HCT116 (cell line): ENCODE measurements at regions not wholly inside any gene's neighbourhood (a gene's known extent, or its start where the extent isn't known, plus 50 kb on each side); places are given as distances from the start of the nearest gene placed in this dataset.

Experiments used
- ATAC-seq: fragments of 200-7000 bp; cut with Tn5 transposase; 2 replicates; pipeline ENCODE4 v1.9.1; 2020; ENCODE audit warnings: mild to moderate bottlenecking, moderate library complexity
- BruUV-seq: library from RNA; stranded (reverse); fragments of 400-500 nt; replicated peaks from 2 replicates; lab custom pipeline; 2021; lab: Mats Ljungman, UMichigan
- CTCF ChIA-PET: fragments of 300-600 bp; sonication (Branson Sonifier 250); formaldehyde crosslinking; loops from one replicate; lab custom pipeline; 2021; ENCODE audit warnings: antibody characterized with exemption; lab: Charles Lee
- POLR2A ChIA-PET: fragments of 300-600, 350-600 bp; sonication (Branson Sonifier 250); formaldehyde crosslinking; loops from one replicate; lab custom pipeline; 2021; ENCODE audit warnings: antibody characterized with exemption; lab: Charles Lee
- RAD21 ChIA-PET, 2 experiments: fragments of 300-600 bp; sonication (Branson Sonifier 250); formaldehyde crosslinking; loops; one replicate each; lab custom pipeline; 2023; ENCODE audit warnings: low total read pairs in 2 of 2; ENCODE audit not compliant: uncharacterized antibody in 2 of 2, unreplicated experiment in 2 of 2, low non-redundant PET in 1 of 2; lab: Charles Lee
- DNase-seq: peaks from one replicate; pipeline ENCODE4 v3.0.0-alpha.2; 2010; ENCODE audit warnings: low read depth, low spot score
- H2AFZ ChIP-seq: fragments of 200-600 bp; shearing (Covaris generic), sonication (generic); 2 replicates; pipeline ENCODE4 v1.6.1; 2017; ENCODE audit warnings: low read depth, mixed run types, mixed read lengths, antibody characterized with exemption, low read length; ENCODE audit not compliant: poor library complexity, severe bottlenecking
- H3K27ac ChIP-seq: 2 replicates; pipeline ENCODE4 v1.5.1; 2012; ENCODE audit warnings: low read depth, low read length
- H3K27me3 ChIP-seq: fragments of 200-600 bp; sonication (generic); 2 replicates; pipeline ENCODE4 v1.6.1; 2016; ENCODE audit warnings: mixed run types, low read length, mixed read lengths; ENCODE audit not compliant: insufficient read depth
- H3K36me3 ChIP-seq, 2 experiments: fragments of 200-500 bp in 1 of 2; fragments of 200-600 bp in 1 of 2; sonication (Bioruptor generic) in 1 of 2; sonication (generic) in 1 of 2; 2 replicates each; pipeline versions ENCODE4 v1.5.1 to v1.6.1; 2014 to 2016; ENCODE audit warnings: low read length in 2 of 2, inconsistent platforms in 1 of 2, mixed read lengths in 1 of 2, mixed run types in 1 of 2; ENCODE audit not compliant: insufficient read depth in 2 of 2, control insufficient read depth in 1 of 2
- H3K4me1 ChIP-seq, 2 experiments: fragments of 200-600 bp in 1 of 2; sonication (generic) in 1 of 2; 2 replicates each; pipeline versions ENCODE4 v1.5.1 to v1.6.1; 2012 to 2017; ENCODE audit warnings: low read length in 2 of 2, inconsistent platforms in 1 of 2, mild to moderate bottlenecking in 1 of 2, mixed read lengths in 1 of 2, mixed run types in 1 of 2, moderate library complexity in 1 of 2; ENCODE audit not compliant: insufficient read depth in 2 of 2, control insufficient read depth in 1 of 2
- H3K4me2 ChIP-seq: fragments of 200-600 bp; sonication (generic); 2 replicates; pipeline ENCODE4 v1.6.1; 2017; ENCODE audit warnings: mixed run types, low read length, mixed read lengths
- H3K4me3 ChIP-seq, 2 experiments: fragments of 200-600 bp in 1 of 2; sonication (generic) in 1 of 2; replicated peaks in 1 of 2; 2 replicates each; pipeline ENCODE4 v1.5.1; 2011 to 2016; ENCODE audit warnings: low read length in 2 of 2, control low read depth in 1 of 2, low read depth in 1 of 2, mild to moderate bottlenecking in 1 of 2, mixed read lengths in 1 of 2, mixed run types in 1 of 2
- H3K79me2 ChIP-seq: fragments of 200-600 bp; sonication (generic); 2 replicates; pipeline ENCODE4 v1.6.1; 2017; ENCODE audit warnings: mild to moderate bottlenecking, mixed run types, low read length, moderate library complexity, mixed read lengths; ENCODE audit not compliant: insufficient read depth
- H3K9ac ChIP-seq: fragments of 200-600 bp; sonication (generic); 2 replicates; pipeline ENCODE4 v1.6.1; 2016; ENCODE audit warnings: low read length, mixed read lengths
- H3K9me2 ChIP-seq: fragments of 200-600 bp; sonication (generic), shearing (Covaris generic); 2 replicates; pipeline ENCODE4 v1.6.1; 2017; ENCODE audit warnings: mixed run types, mild to moderate bottlenecking, moderate library complexity; ENCODE audit not compliant: insufficient read depth
- H3K9me3 ChIP-seq, 2 experiments: fragments of 200-500 bp in 1 of 2; fragments of 200-600 bp in 1 of 2; sonication (Bioruptor generic) in 1 of 2; sonication (generic) in 1 of 2; 2 replicates each; pipeline ENCODE4 v1.6.1; 2014 to 2017; ENCODE audit warnings: low read length in 2 of 2, mixed read lengths in 2 of 2, inconsistent platforms in 1 of 2, low read depth in 1 of 2, mild to moderate bottlenecking in 1 of 2, mixed run types in 1 of 2, moderate library complexity in 1 of 2; ENCODE audit not compliant: control insufficient read depth in 1 of 2, insufficient read depth in 1 of 2
- H4K20me1 ChIP-seq: fragments of 200-600 bp; sonication (generic), shearing (Covaris generic); 2 replicates; pipeline ENCODE4 v1.6.1; 2017; ENCODE audit warnings: mixed run types, mild to moderate bottlenecking, moderate library complexity; ENCODE audit not compliant: insufficient read depth
- CEBPB ChIP-seq: IDR thresholded peaks from 2 replicates; pipeline ENCODE4 v1.6.1; 2012; ENCODE audit warnings: low read depth
- EZH2 ChIP-seq: fragments of 200-600 bp; sonication (generic); IDR thresholded peaks from 2 replicates; pipeline ENCODE4 v1.6.1; 2017; ENCODE audit warnings: antibody characterized with exemption, mixed run types
- EZH2phosphoT487 ChIP-seq: fragments of 200-600 bp; IDR thresholded peaks from 2 replicates; pipeline ENCODE4 v1.6.1; 2018; ENCODE audit warnings: antibody characterized with exemption, borderline replicate concordance
- FOSL1 ChIP-seq: IDR thresholded peaks from 2 replicates; pipeline ENCODE4 v1.6.1; 2012; ENCODE audit warnings: low read depth
- JUND ChIP-seq: IDR thresholded peaks from 2 replicates; pipeline ENCODE4 v1.6.1; 2012
- POLR2A ChIP-seq: IDR thresholded peaks from 2 replicates; pipeline ENCODE4 v1.7.0; 2011; ENCODE audit warnings: borderline replicate concordance; ENCODE audit not compliant: insufficient read depth, insufficient read length; ENCODE audit errors: extremely low read depth
- POLR2AphosphoS5 ChIP-seq: IDR thresholded peaks from 2 replicates; pipeline ENCODE4 v1.6.1; 2011; ENCODE audit warnings: mild to moderate bottlenecking, low read depth, low read length, moderate library complexity
- RAD21 ChIP-seq: IDR thresholded peaks from 2 replicates; pipeline ENCODE4 v1.6.1; 2012; ENCODE audit warnings: low read depth, mild to moderate bottlenecking
- SIN3A ChIP-seq: IDR thresholded peaks from 2 replicates; pipeline ENCODE4 v1.6.1; 2012; ENCODE audit warnings: low read depth
- YY1 ChIP-seq: IDR thresholded peaks from 2 replicates; pipeline ENCODE4 v1.6.1; 2011; ENCODE audit warnings: low read length, low read depth, moderate library complexity, mild to moderate bottlenecking; ENCODE audit not compliant: insufficient replicate concordance; ENCODE audit errors: extremely low read depth
- ZBTB33 ChIP-seq: IDR thresholded peaks from 2 replicates; pipeline ENCODE4 v1.6.1; 2011; ENCODE audit warnings: mild to moderate bottlenecking, low read length, moderate library complexity; ENCODE audit not compliant: insufficient replicate concordance; ENCODE audit errors: extremely low read depth
- ZFX ChIP-seq: fragments of 450-650 bp; IDR thresholded peaks from 2 replicates; pipeline ENCODE4 v1.6.1; 2017
- intact Hi-C: fragments of 100-400 bp; cut with micrococcal nuclease; formaldehyde crosslinking; loops from 2 replicates; pipeline ENCODE4 v1.10.0; 2022
- TF ChIP-seq, protein P1 (sequence below): IDR thresholded peaks from 2 replicates; pipeline ENCODE4 v1.6.1; 2012; ENCODE audit warnings: low read depth
- TF ChIP-seq, protein P2 (sequence below): IDR thresholded peaks from 2 replicates; pipeline ENCODE4 v1.6.1; 2012

DNA sequence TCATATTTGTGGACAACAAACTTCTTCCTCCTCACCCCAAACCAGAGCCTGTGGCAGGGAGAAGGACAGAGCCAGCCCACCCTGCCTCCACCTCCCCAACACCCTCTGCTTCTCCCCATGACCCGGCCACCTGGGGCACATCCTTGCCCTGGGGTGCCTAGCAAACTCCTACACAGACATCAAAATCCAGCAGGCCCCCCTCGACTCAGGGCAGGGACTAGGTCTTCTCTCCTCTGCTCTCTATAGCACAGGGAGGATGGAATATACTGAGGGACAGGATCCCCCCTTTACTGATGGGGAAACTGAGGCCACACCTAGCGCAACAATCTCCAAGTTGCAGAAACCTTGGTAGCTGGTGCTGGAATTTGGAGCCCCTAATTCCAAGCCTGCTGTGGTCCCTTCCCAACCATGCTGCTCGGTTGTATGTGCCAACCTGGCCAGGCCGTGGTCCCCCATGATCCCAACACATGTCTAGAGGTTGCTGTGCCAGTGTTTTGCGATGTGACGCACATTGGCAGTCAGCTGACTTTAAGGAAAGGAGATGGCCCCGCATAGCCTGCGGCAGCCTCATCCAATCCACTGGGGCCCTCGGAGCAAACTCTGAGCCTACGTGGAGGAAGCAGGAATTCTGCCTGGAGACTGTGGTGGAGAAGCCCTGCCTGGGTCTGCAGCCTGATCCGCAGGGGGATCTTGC lies 53.9 kb upstream of the ADRA2C start:
- BruUV-seq: no TSS peak
- Histone ChIP-seq H2AFZ (no peak overlapping the region), H3K9ac (no peak overlapping the region), H4K20me1 (no peaks in the 10 kb centered on the region), H3K27me3 (no peaks in the 10 kb centered on the region), H3K36me3 (no peaks in the 10 kb centered on the region), H3K4me3 (no peak overlapping the region), H3K9me3 (no peaks in the 10 kb centered on the region), H3K79me2 (no peaks in the 10 kb centered on the region), H3K4me2 (no peak overlapping the region), H3K9me2 (no peaks in the 10 kb centered on the region), H3K4me1 (no peaks in the 10 kb centered on the region), H3K27ac (no peak overlapping the region)
- intact Hi-C loops: no loop called here
- RAD21 ChIA-PET: no interaction called here
- ATAC-seq: no peak
- TF ChIP-seq SIN3A (no peak), EZH2phosphoT487 (no peak)
- no peak for DNase-seq
- CTCF ChIA-PET: no interaction called here
- POLR2A ChIA-PET: no interaction called here

DNA sequence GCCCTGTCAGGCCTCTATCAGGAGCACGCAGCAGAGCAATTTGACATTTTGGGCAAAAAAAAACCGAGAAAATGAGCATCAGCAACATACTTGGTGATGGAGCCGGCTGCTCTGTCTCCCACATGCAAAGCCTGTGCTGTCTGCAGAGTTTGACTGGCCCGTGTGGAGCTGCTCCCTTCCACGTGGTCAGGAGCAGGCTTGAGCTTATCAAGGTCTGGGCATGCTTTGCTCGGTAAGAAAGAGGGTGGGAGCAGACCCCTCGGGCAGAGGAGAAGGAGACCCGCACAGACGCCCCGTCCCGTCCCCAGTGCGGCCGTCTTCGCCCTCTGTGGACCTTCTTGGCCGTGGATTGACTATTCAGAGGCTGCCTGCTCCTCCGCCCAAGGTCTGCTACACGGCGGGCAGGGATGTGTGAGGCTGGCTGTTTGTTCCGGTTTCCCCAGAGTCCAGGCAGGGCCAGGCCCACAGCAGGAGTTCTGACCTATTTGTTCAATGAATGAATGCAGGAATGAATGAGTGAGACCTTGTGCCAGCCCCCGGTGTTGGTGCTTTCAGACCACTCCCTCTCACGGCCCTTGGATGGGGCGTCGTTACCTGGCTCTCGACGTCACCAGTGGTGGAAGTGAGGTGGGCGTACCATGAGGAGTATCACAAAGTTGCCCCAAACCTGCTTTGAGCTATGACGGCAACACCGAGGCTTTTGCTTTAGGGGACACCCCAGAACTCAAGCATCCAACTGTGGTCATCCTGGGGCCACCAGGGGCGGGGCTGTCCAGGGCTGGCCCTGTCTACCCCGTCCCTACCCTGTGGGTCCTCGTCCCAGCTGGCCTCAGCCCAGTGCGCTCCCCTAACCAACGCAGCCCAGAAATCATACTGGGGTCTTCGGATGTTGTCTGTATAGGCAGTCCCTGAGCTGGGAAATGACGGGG lies 54.7 kb upstream of the ADRA2C start:
- Histone ChIP-seq H3K27ac (no peak overlapping the region), H4K20me1 (no peaks in the 10 kb centered on the region), H2AFZ (no peak overlapping the region), H3K9ac (no peak overlapping the region), H3K4me1 (no peaks in the 10 kb centered on the region), H3K4me3 (no peak overlapping the region), H3K4me2 (no peak overlapping the region), H3K9me2 (no peaks in the 10 kb centered on the region), H3K27me3 (no peaks in the 10 kb centered on the region), H3K36me3 (no peaks in the 10 kb centered on the region), H3K9me3 (no peaks in the 10 kb centered on the region), H3K79me2 (no peaks in the 10 kb centered on the region)
- intact Hi-C loops: no loop called here
- ATAC-seq (no peak), DNase-seq (no peak)
- CTCF ChIA-PET: no interaction called here
- POLR2A ChIA-PET: no interaction called here
- BruUV-seq: no TSS peak
- RAD21 ChIA-PET: no interaction called here
- TF ChIP-seq, protein P1, sequence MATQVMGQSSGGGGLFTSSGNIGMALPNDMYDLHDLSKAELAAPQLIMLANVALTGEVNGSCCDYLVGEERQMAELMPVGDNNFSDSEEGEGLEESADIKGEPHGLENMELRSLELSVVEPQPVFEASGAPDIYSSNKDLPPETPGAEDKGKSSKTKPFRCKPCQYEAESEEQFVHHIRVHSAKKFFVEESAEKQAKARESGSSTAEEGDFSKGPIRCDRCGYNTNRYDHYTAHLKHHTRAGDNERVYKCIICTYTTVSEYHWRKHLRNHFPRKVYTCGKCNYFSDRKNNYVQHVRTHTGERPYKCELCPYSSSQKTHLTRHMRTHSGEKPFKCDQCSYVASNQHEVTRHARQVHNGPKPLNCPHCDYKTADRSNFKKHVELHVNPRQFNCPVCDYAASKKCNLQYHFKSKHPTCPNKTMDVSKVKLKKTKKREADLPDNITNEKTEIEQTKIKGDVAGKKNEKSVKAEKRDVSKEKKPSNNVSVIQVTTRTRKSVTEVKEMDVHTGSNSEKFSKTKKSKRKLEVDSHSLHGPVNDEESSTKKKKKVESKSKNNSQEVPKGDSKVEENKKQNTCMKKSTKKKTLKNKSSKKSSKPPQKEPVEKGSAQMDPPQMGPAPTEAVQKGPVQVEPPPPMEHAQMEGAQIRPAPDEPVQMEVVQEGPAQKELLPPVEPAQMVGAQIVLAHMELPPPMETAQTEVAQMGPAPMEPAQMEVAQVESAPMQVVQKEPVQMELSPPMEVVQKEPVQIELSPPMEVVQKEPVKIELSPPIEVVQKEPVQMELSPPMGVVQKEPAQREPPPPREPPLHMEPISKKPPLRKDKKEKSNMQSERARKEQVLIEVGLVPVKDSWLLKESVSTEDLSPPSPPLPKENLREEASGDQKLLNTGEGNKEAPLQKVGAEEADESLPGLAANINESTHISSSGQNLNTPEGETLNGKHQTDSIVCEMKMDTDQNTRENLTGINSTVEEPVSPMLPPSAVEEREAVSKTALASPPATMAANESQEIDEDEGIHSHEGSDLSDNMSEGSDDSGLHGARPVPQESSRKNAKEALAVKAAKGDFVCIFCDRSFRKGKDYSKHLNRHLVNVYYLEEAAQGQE: no peak
- TF ChIP-seq, protein P2, sequence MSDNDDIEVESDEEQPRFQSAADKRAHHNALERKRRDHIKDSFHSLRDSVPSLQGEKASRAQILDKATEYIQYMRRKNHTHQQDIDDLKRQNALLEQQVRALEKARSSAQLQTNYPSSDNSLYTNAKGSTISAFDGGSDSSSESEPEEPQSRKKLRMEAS: no peak
- TF ChIP-seq CEBPB: no peak
- no peak for TF ChIP-seq ZFX
- no peak for TF ChIP-seq RAD21
- TF ChIP-seq ZBTB33: no peak
- no peak for TF ChIP-seq EZH2
- TF ChIP-seq YY1: no peak
- TF ChIP-seq JUND: no peak
- TF ChIP-seq FOSL1: no peak
- no peak for TF ChIP-seq POLR2AphosphoS5
- TF ChIP-seq SIN3A: no peak
- no peak for TF ChIP-seq POLR2A
